NCI-H2227 treated with DMSO at 0.1 percent for 48 hours (cell line): ENCODE measurements at regions not wholly inside any gene's neighbourhood (a gene's known extent, or its start where the extent isn't known, plus 50 kb on each side); places are given as distances from the start of the nearest gene placed in this dataset.
"Not testable (repeated sequence)": the region's sequence is repeated elsewhere in the genome, so short reads cannot be mapped to it uniquely, and the experiment has no call there.

Source experiments
- DNase-seq: peaks from one replicate; lab custom pipeline; 2025; lab: John Stamatoyannopoulos, UW

DNA sequence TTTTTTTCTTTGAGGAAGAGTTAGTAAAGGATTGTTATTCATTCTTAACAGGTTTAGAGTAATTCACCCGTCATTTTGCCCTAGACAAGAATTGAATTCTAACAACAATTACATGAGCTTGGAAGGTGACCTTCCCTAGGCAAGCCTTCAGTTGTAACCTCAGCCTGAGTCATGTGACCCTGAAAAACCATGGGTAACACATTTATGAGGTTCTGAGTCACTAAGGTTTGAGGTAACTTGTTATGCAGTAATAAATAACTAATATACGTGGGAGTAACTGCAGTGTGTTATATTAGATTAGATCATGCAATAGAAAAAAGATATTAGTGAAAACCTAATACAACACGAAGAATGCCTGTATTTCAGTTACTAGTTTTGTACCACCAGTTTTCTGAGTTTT, 237.6 kb upstream of the NDN start:
- no peak for DNase-seq

- no peak for DNase-seq
These were observed 267.8 kb upstream of the NDN start for GRCh38 chr15:23954931-23955330.

GRCh38 chr15:23983500-23984259, 296.6 kb upstream of the NDN start:
- DNase-seq: no peak

DNA sequence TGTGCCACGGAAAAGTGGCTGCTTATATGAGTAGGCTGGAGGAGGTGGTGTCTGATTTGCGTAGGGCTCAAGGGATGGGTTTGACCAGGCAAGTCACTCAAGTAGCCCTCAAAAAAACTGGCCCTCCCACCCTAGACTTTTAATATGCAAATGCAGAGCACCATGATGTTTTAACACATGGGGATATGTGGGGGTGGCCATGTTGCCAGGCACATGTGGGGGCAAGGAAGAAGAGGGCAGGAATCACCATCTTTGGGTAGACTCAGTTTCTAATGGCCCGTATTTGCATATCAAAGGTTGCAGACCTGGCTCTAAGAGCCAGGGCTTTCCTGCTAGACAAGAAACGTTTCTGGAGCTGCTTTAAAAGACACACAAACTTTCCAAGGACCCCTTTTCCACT, 307.2 kb upstream of the NDN start:
- DNase-seq: no peak

- no peak for DNase-seq
These were observed 311.0 kb upstream of the NDN start for GRCh38 chr15:23998056-23998455.

DNA sequence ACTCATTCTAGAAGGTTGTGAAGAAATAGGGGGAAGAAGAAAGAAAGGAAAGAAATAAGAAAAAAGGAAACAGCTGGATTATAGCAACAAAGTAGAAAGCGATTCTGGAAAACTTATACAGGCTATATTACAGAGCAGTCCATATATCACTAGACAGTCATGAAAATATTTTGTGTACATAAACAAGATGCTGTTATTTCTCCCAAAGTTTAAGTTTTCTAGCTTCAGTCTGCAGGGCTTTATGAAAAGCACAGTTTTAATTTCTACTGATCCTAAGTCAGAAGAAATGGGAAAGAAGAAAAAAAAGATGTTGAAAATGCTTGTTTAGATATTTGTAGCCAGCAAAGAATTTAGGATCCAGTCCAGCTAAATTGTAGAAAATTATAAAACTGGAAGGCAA, 321.4 kb upstream of the NDN start:
- DNase-seq: no peak

GRCh38 chr15:24017470-24017869, 330.4 kb upstream of the NDN start:
- DNase-seq: no peak

- no peak for DNase-seq
These were observed 352.6 kb upstream of the NDN start for GRCh38 chr15:24039683-24040082.

GRCh38 chr15:24054547-24055245, 367.6 kb upstream of the NDN start:
- no peak for DNase-seq

DNA sequence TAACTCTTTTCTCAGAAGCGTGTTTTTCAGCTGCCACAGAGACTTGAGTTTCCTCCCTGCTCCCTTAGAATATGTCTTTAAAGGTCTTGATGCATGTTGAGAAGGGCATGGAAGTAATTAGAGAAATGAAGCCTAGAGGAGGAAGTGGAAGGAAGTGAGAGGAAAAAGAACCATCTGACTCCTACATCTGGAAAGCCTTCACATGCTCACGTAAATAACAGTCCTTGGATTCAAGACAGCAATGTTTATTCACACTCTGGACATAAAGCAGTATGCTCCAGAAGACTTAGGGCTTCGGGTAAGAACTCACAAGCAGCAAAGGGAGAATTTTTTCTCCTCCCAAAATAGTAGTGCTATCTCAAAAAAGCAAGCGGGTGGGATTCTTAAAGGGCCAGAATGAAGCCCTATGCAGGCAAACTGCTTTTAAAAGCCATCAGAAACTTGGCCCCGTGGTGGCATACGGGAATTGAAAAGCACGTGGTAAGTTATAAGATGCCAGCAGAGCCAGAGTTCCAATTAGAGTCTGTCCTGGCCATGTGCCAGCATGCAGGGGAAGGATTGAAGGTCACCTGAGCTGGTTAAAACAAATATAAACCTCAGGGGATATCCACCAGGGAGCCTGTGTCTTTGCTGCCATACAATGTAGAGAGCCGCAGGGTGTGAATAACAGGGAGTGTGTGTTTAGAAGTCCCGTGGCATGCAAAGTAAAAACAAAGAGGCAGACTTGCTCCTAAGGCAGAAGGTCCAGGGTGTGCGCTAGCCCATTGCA, 380.8 kb upstream of the NDN start:
- DNase-seq: no peak

GRCh38 chr15:24075420-24076089, 388.4 kb upstream of the NDN start:
- no peak for DNase-seq

DNA sequence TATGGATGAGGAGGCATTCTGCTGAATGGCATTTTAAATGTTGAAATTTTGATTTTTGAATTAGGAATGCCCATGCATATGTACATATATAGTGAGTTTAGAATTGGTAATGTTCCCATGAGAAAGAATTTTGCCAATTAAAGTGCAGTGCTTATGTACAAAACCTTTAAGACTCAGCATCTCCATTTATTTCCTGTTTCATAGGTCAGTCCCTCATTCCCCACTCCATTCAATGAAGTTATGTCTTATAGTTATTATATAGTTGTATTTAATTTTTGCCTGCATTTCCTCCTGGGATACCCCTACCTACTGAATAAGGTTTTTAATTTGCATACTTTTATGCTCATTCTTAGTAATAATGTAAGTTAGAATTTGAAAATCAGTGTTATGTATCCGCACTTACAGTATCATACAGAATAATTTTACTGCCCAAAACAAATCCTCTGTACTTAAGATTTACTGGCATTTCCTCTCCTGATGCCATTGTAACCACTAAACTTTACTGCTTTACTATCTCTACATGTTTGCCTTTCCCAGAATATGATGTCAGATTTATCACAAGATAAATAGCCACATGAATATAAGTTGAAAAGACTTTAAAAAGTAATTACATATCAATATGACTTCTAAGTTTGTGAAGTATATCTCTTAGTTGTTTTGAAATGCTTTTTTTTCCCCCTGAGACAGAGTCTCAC, 389.1 kb upstream of the NDN start:
- no peak for DNase-seq

DNA sequence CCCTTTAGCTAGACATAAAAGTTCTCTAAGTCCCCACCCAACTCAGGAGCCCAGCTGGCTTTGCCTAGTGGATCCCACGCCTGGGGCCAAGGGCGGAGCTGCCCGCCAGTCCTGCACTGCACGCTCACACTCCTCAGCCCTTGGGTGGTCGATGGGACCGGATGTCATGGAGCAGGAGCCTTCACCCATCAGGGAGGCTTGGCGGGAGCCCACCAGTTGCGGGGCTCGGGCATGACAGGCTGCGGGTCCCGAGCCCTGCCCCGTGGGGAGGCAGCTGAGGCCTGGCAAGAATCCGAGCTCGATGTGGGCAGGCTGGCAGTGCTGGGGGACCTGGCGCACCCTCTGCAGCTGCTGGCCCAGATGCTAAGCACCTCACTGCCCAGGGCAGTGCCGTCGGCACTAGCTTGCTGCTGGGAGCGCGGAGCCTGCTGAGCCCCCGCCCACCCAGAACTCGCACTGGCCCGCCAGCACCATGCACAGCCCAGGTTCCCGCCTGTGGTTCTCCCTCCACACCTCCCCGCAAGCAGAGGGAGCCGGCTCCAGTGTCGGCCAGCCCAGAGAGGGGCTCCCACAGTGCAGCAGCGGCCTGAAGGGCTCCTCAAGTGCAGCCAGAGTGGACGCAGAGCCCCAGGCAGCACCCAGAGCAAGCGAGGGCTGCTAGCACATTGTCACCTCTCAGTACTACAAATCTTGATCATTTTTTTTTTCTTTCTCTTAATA, 391.4 kb upstream of the NDN start:
- DNase-seq: no peak

- DNase-seq: not testable (repeated sequence)
These were observed 401.8 kb upstream of the NDN start for GRCh38 chr15:24088941-24089340.

GRCh38 chr15:24101503-24101902, 414.4 kb upstream of the NDN start:
- DNase-seq: not testable (repeated sequence)

DNA sequence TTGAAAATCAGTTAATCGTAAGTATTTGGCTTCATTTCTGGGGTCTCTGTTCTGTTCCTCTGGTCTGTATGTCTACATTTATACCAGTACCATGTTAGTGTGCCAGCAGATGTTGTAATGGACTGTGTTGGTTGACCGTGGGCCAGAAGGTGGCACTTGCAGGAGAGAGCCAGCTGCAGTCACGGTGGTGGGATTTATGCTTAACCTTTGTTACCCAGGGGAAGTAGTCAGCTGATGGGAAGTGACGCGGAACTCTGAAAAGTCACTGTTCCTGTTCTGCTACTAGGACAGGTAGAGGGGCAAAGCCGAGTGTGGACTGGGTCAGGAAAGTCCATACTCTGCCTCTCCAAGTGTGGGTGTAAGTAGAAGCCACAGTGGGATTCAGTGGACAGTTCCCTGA, 420.4 kb upstream of the NDN start:
- DNase-seq: not testable (repeated sequence)

- DNase-seq: not testable (repeated sequence)
These were observed 420.8 kb upstream of the NDN start for GRCh38 chr15:24107948-24108347.

- not testable (repeated sequence) for DNase-seq
These were observed 421.2 kb upstream of the NDN start for GRCh38 chr15:24108349-24108748.

DNA sequence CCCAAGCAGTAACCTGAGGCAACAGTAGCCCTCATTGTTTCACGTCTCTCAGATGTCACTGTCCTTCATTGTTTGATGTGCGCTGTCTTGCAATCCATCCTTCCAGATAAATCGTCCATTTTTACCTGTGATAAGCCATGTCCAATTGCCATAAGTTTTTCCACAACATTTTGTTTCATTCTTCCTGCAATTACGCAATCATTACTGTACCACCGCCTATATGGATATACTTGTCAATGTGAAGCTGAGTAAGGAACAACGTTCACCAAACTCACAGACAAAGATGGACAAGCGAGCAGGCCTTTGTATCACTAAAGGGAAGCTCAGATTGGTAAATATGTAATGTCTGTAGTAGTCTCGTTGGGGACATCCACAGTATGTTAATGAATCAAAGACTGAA, 452.5 kb upstream of the NDN start:
- DNase-seq: not testable (repeated sequence)

- not testable (repeated sequence) for DNase-seq
These were observed 458.0 kb upstream of the NDN start for GRCh38 chr15:24145070-24145469.

DNA sequence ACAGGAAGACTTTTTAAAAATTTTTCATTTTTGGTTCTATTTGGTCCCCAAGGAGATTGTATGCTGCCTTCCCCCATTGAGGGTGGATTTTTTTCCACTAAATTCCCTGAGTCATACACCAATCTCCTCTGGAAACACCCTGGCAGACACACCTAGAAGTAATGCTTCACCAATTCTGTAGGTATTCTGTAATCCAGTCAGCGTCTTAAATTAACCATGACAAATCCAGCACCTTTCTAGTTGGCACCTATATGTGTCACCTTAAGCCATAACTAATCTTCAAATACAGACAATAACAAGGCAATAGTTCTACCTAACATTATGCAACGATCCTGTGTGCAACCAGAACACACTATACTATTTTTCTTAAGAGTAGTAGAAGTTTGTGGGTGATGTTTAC, 459.1 kb upstream of the NDN start:
- DNase-seq: no peak
